ENCODE measurements at regions not wholly inside any gene's neighbourhood (a gene's known extent, or its start where the extent isn't known, plus 50 kb on each side); places are given as distances from the start of the nearest gene placed in this dataset.

GRCh38 chr7:68393051-68393450, 1205.2 kb upstream of the AUTS2 start:
- Histone ChIP-seq H3K9me3 (no peaks in the 10 kb centered on the region), H3K27ac (no peak overlapping the region), H3K4me3 (no peak overlapping the region), H3K4me1 (no peaks in the 10 kb centered on the region), H3K27me3 (peaks cover 6% of the 10 kb centered on the region), H3K36me3 (no peaks in the 10 kb centered on the region)
- no peak for TF ChIP-seq POLR2AphosphoS5 (IDR thresholded peaks at IDR 0.05)
- no peak for TF ChIP-seq POLR2A (IDR thresholded peaks at IDR 0.05)
- no peak for TF ChIP-seq EP300 (IDR thresholded peaks at IDR 0.05)
- no peak for TF ChIP-seq CTCF (IDR thresholded peaks at IDR 0.05)
- 59% methylated on average over 2 of the region's 2 CpGs for WGBS
- DNase-seq (ENCODE audit: low spot score in 2 of 2): no peak

GRCh38 chr7:68394131-68394530, 1204.1 kb upstream of the AUTS2 start:
- Histone ChIP-seq H3K4me3 (no peak overlapping the region), H3K36me3 (no peaks in the 10 kb centered on the region), H3K27ac (no peak overlapping the region), H3K9me3 (no peaks in the 10 kb centered on the region), H3K27me3 (peaks cover 6% of the 10 kb centered on the region), H3K4me1 (no peaks in the 10 kb centered on the region)
- 88% methylated on average over 3 of the region's 3 CpGs for WGBS
- TF ChIP-seq CTCF (IDR thresholded peaks at IDR 0.05): no peak
- no peak for TF ChIP-seq POLR2A (IDR thresholded peaks at IDR 0.05)
- no peak for TF ChIP-seq EP300 (IDR thresholded peaks at IDR 0.05)
- no peak for TF ChIP-seq POLR2AphosphoS5 (IDR thresholded peaks at IDR 0.05)
- no peak for DNase-seq (ENCODE audit: low spot score in 2 of 2)

- no peak overlapping the region for H3K4me3 ChIP-seq
- DNase-seq (ENCODE audit: low spot score in 2 of 2): no peak
- H3K27ac ChIP-seq: no peak overlapping the region
- H3K36me3 ChIP-seq: no peaks in the 10 kb centered on the region
- no peaks in the 10 kb centered on the region for H3K9me3 ChIP-seq
- H3K4me1 ChIP-seq: no peaks in the 10 kb centered on the region
- 72% methylated on average over 6 of the region's 6 CpGs for whole genome bisulfite sequencing
- TF ChIP-seq POLR2AphosphoS5 (IDR thresholded peaks at IDR 0.05): no peak
- no peak for TF ChIP-seq POLR2A (IDR thresholded peaks at IDR 0.05)
- TF ChIP-seq EP300 (IDR thresholded peaks at IDR 0.05): no peak
- TF ChIP-seq CTCF (IDR thresholded peaks at IDR 0.05): no peak
- peaks cover 2% of the 10 kb centered on the region for H3K27me3 ChIP-seq
These were observed 1198.2 kb upstream of the AUTS2 start for GRCh38 chr7:68399991-68400590.

- Histone ChIP-seq H3K27ac (no peak overlapping the region), H3K36me3 (no peaks in the 10 kb centered on the region), H3K9me3 (no peaks in the 10 kb centered on the region), H3K4me3 (no peak overlapping the region), H3K4me1 (no peaks in the 10 kb centered on the region), H3K27me3 (peaks cover 2% of the 10 kb centered on the region)
- TF ChIP-seq POLR2A (IDR thresholded peaks at IDR 0.05) (no peak), POLR2AphosphoS5 (IDR thresholded peaks at IDR 0.05) (no peak), EP300 (IDR thresholded peaks at IDR 0.05) (no peak), CTCF (IDR thresholded peaks at IDR 0.05) (no peak)
- WGBS: 90% methylated on average over 3 of the region's 3 CpGs
- no peak for DNase-seq (ENCODE audit: low spot score in 2 of 2)
These were observed 1197.5 kb upstream of the AUTS2 start for GRCh38 chr7:68400783-68401182.

GRCh38 chr7:68401313-68401712, 1197.0 kb upstream of the AUTS2 start:
- H3K27ac ChIP-seq: no peak overlapping the region
- H3K27me3 ChIP-seq: peaks cover 2% of the 10 kb centered on the region
- no peak overlapping the region for H3K4me3 ChIP-seq
- no peaks in the 10 kb centered on the region for H3K36me3 ChIP-seq
- no peaks in the 10 kb centered on the region for H3K4me1 ChIP-seq
- TF ChIP-seq POLR2A (IDR thresholded peaks at IDR 0.05) (no peak), EP300 (IDR thresholded peaks at IDR 0.05) (no peak), CTCF (IDR thresholded peaks at IDR 0.05) (no peak), POLR2AphosphoS5 (IDR thresholded peaks at IDR 0.05) (no peak)
- no peak for DNase-seq (ENCODE audit: low spot score in 2 of 2)
- H3K9me3 ChIP-seq: no peaks in the 10 kb centered on the region
- 89% methylated on average over 2 of the region's 2 CpGs for WGBS
